22Rv1 (cell line): ENCODE measurements at regions not wholly inside any gene's neighbourhood (a gene's known extent, or its start where the extent isn't known, plus 50 kb on each side); places are given as distances from the start of the nearest gene placed in this dataset.

Source experiments
- H3K27ac ChIP-seq: fragments of 450-650 bp; 2 replicates; pipeline ENCODE4 v1.5.1; 2017
- CTCF ChIP-seq: fragments of 450-650 bp; IDR thresholded peaks from 2 replicates; pipeline ENCODE4 v1.5.1; 2017; ENCODE audit warnings: mild to moderate bottlenecking
- ZFX ChIP-seq: fragments of 450-650 bp; IDR thresholded peaks from 2 replicates; pipeline ENCODE4 v1.6.1; 2017; ENCODE audit warnings: antibody characterized with exemption, borderline replicate concordance

- TF ChIP-seq ZFX, result no peak
- TF ChIP-seq CTCF, result no peak
Observed at GRCh38 chr9:103068753-103069152, 73.6 kb downstream of the CYLC2 start.

GRCh38 chr9:103078581-103078980 is 83.4 kb downstream of the CYLC2 start:
- TF ChIP-seq ZFX (no peak), CTCF (0 out of 2 replicates have a peak, but pooled peaks have one; percentile 11)
- H3K27ac ChIP-seq, result no peak overlapping the region

More at GRCh38 chr9:103068753-103069152, 73.6 kb downstream of the CYLC2 start:
- H3K27ac ChIP-seq, result no peak overlapping the region

GRCh38 chr9:103082494-103082893 is 87.4 kb downstream of the CYLC2 start:
- no peak overlapping the region for H3K27ac ChIP-seq
- TF ChIP-seq ZFX, result no peak
- no peak for TF ChIP-seq CTCF

- H3K27ac ChIP-seq, result no peak overlapping the region
- no peak for TF ChIP-seq CTCF
- TF ChIP-seq ZFX, result no peak
Observed at GRCh38 chr9:103089357-103089756, 94.2 kb downstream of the CYLC2 start.

GRCh38 chr9:103104101-103104500 is 109.0 kb downstream of the CYLC2 start:
- no peak overlapping the region for H3K27ac ChIP-seq
- TF ChIP-seq CTCF (no peak), ZFX (no peak)

- no peak overlapping the region for H3K27ac ChIP-seq
- TF ChIP-seq CTCF, result no peak
- no peak for TF ChIP-seq ZFX
Observed at GRCh38 chr9:103116246-103116645, 121.1 kb downstream of the CYLC2 start.

GRCh38 chr9:103126494-103126893 is 131.4 kb downstream of the CYLC2 start:
- no peak overlapping the region for H3K27ac ChIP-seq
- no peak for TF ChIP-seq ZFX
- TF ChIP-seq CTCF, result no peak
